Tibial artery (tissue), 4 donors: ENCODE measurements at regions not wholly inside any gene's neighbourhood (a gene's known extent, or its start where the extent isn't known, plus 50 kb on each side); places are given as distances from the start of the nearest gene placed in this dataset.

Source experiments
- DNase-seq, 2 donors: peaks; one replicate each; pipeline ENCODE4 v3.0.0-alpha.2; 2019
- H3K27ac ChIP-seq, 2 donors: fragments of 200-600 bp; sonication (generic) in 1 of 2; 1 replicate in 1 of 2; 2 replicates in 1 of 2; pipeline ENCODE4 v1.5.1; 2018 to 2019; ENCODE audit warnings: mild to moderate bottlenecking in 1 of 2
- H3K27me3 ChIP-seq, 2 donors: fragments of 200-600 bp; sonication (generic) in 1 of 2; one replicate each; pipeline versions ENCODE4 v1.5.1 to v1.6.0; 2016 to 2019
- H3K36me3 ChIP-seq, 3 donors: fragments of 200-600 bp; sonication (generic) in 2 of 3; one replicate each; pipeline ENCODE4 v1.5.1; 2016 to 2019; ENCODE audit warnings: mild to moderate bottlenecking in 2 of 3
- H3K4me1 ChIP-seq, 4 donors: fragments of 200-600 bp; sonication (generic) in 2 of 4; 1 replicate in 3 of 4; 2 replicates in 1 of 4; pipeline ENCODE4 v1.5.1; 2016 to 2019
- H3K4me3 ChIP-seq, 2 donors: fragments of 200-600 bp; sonication (generic) in 1 of 2; 1 replicate in 1 of 2; 2 replicates in 1 of 2; pipeline ENCODE4 v1.5.1; 2018 to 2019; ENCODE audit warnings: mild to moderate bottlenecking in 2 of 2
- H3K9me3 ChIP-seq, 3 donors: fragments of 200-600 bp; sonication (generic) in 1 of 3; one replicate each; pipeline ENCODE4 v1.5.1; 2016 to 2019
- CTCF ChIP-seq, 2 experiments: fragments of 200-600 bp in 1 of 2; fragments of 450-650 bp in 1 of 2; IDR thresholded peaks; one replicate each; pipeline ENCODE4 v1.5.1; 2017 to 2019; ENCODE audit warnings: antibody characterized with exemption in 2 of 2, mild to moderate bottlenecking in 1 of 2, moderate library complexity in 1 of 2
- intact Hi-C: fragments of 100-400 bp; cut with DNase I; formaldehyde crosslinking; loops from one replicate; pipeline ENCODE4 v1.15.0; 2023; ENCODE audit warnings: low total_unique reads

- no peak for TF ChIP-seq CTCF (IDR thresholded peaks at IDR 0.05)
- Histone ChIP-seq H3K27ac (no peak overlapping the region), H3K9me3 (no peaks in the 10 kb centered on the region), H3K27me3 (peaks cover 0 to 45% of the 10 kb centered on the region in 2 donors), H3K4me1 (no peaks in the 10 kb centered on the region), H3K4me3 (no peak overlapping the region), H3K36me3 (no peaks in the 10 kb centered on the region)
- intact Hi-C loops = no loop called here
- DNase-seq = peak in 1 of 2 donors; percentile 12
These were observed 78.6 kb upstream of the CSF3R start for GRCh38 chr1:36561361-36561724.

- DNase-seq = peak; percentile 11 to 34
- Histone ChIP-seq H3K36me3 (no peaks in the 10 kb centered on the region), H3K27me3 (peaks cover 0 to 45% of the 10 kb centered on the region in 2 donors), H3K4me3 (no peak overlapping the region), H3K9me3 (no peaks in the 10 kb centered on the region), H3K27ac (no peak overlapping the region), H3K4me1 (no peaks in the 10 kb centered on the region)
- intact Hi-C loops = no loop called here
- TF ChIP-seq CTCF (IDR thresholded peaks at IDR 0.05) = no peak
These were observed 78.1 kb upstream of the CSF3R start for GRCh38 chr1:36560621-36561360.

GRCh38 chr1:36560177-36560576 is 77.5 kb upstream of the CSF3R start:
- DNase-seq = peak in 1 of 2 donors; percentile 25
- Histone ChIP-seq H3K4me3 (no peak overlapping the region), H3K4me1 (no peaks in the 10 kb centered on the region), H3K27ac (no peak overlapping the region), H3K9me3 (no peaks in the 10 kb centered on the region), H3K36me3 (no peaks in the 10 kb centered on the region), H3K27me3 (peaks cover 0 to 45% of the 10 kb centered on the region in 2 donors)
- intact Hi-C loops = no loop called here
- TF ChIP-seq CTCF (IDR thresholded peaks at IDR 0.05) = no peak

- Histone ChIP-seq H3K36me3 (no peaks in the 10 kb centered on the region), H3K4me3 (no peak overlapping the region), H3K27ac (no peak overlapping the region), H3K4me1 (no peaks in the 10 kb centered on the region), H3K9me3 (no peaks in the 10 kb centered on the region), H3K27me3 (peaks cover 0 to 48% of the 10 kb centered on the region in 2 donors)
- no peak for TF ChIP-seq CTCF (IDR thresholded peaks at IDR 0.05)
- intact Hi-C loops = no loop called here
- peak; percentile 2 to 11 for DNase-seq
These were observed 76.3 kb upstream of the CSF3R start for GRCh38 chr1:36559061-36559460.

- H3K27ac ChIP-seq = no peak overlapping the region
- peaks cover 0 to 66% of the 10 kb centered on the region in 2 donors for H3K27me3 ChIP-seq
- TF ChIP-seq CTCF (IDR thresholded peaks at IDR 0.05) = no peak
- no peaks in the 10 kb centered on the region for H3K4me1 ChIP-seq
- H3K9me3 ChIP-seq = no peaks in the 10 kb centered on the region
- no peak overlapping the region for H3K4me3 ChIP-seq
- H3K36me3 ChIP-seq = no peaks in the 10 kb centered on the region
- intact Hi-C loops = no loop called here
- peak; percentile 3 to 37 for DNase-seq
These were observed 74.6 kb upstream of the CSF3R start for GRCh38 chr1:36557041-36558000.
